GM21529 (cell line): ENCODE measurements at regions not wholly inside any gene's neighbourhood (a gene's known extent, or its start where the extent isn't known, plus 50 kb on each side); places are given as distances from the start of the nearest gene placed in this dataset.
A peak's percentile ranks its signal among the peaks of the same experiment; 100 is the strongest.
"Not testable (repeated sequence)": the region's sequence is repeated elsewhere in the genome, so short reads cannot be mapped to it uniquely, and the experiment has no call there.

Experiments used
- ATAC-seq: cut with Tn5 transposase; IDR thresholded peaks from one replicate; pipeline ENCODE4 v1.9.1; 2021; ENCODE audit not compliant: unreplicated experiment

DNA sequence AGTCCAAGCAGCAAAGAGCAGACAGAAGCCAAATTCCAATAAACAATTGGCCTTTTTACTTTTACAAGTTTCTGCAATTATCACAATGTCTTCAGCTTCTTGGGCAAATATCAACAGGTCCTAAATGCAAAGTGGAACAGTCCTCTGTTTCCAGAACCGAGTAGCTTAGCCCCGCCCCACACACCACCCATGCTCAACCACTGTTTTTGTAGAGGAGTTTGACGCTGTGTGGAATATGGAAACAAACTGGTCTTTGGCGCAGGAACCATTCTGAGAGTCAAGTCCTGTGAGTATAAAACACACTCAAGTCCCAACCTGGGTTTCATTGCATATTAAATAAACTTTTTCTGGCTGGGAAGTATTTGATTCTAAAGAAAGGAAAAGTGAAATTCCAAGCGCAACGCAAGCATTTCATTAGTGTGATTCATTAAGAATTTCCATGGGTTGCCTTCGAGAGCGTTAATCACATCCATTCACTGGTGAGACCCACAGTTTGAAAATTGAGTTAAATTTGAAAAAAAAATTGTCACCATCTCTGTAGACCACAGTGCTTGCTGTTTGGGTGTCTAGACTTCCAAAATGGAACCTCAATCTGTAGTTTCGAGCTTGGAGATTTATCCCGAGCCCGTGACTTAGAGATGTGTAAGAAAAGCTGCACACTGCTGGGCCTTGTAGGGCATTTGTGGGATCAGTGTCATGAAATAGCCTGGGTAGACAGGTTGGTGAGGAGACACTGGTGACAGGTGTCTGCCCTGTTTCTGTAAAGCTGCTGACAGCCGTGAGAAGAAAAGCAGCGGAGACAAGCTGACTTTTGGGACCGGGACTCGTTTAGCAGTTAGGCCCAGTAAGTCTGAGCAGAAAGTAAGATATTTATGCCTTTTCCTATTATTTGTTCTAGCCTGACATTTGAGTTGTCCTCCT lies 96.1 kb downstream of the DAD1 start:
- no peak for ATAC-seq

DNA sequence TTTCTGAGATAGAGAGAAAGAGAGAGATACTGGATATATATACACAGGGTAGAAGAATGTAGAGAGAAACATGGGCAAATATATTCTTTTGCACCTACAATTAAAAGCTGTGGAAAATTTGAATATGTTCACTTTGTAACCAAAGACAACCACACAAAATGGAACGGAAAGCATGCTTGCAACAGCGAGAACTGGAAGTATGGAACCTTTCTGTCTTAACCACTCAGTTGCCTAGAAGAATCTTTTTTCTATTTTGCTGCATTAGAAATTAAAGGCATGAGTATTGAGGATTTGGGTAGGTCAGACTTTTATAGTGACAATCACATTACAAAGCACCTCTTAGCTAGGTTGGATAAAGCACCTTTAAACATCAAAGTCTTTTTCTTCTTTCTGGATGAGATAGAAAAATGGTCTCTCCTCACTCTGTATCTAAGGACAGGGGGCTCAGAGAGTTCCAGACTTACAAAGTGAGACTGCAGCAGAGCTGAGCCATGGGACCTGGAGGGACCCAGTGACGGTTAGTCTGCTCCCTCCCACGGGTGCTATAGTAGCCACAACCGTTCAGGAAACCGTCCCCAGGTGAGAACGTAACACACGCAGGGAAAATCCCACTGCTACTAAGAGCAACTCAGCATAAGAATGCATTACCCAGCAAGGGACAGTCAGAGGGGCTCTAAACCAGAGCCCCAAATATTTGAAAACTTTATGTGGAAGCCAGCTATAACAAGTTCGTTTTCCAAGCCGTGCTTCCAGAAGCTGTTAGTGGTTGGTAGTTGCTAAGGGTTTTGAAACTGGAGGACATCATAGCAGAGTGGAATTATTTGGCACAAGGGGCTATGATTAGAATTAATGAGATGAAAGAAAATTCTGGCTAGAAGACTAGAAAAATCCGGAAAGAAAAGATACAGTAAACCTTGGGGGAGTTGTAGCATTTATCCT lies 97.1 kb downstream of the DAD1 start:
- ATAC-seq = no peak

DNA sequence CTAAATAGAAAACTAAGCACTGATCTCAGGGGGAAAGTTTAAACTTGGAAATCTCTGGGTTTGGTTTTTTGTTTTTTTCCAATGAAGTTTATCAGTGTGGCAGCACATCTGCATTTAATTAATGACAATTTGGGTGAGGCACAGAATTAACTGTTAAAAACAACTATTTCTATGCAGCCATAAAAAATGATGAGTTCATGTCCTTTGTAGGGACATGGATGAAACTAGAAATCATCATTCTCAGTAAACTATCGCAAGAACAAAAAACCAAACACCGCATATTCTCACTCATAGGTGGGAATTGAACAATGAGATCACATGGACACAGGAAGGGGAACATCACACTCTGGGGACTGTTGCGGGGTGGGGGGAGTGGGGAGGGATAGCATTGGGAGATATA lies 98.0 kb downstream of the DAD1 start:
- ATAC-seq = not testable (repeated sequence)

DNA sequence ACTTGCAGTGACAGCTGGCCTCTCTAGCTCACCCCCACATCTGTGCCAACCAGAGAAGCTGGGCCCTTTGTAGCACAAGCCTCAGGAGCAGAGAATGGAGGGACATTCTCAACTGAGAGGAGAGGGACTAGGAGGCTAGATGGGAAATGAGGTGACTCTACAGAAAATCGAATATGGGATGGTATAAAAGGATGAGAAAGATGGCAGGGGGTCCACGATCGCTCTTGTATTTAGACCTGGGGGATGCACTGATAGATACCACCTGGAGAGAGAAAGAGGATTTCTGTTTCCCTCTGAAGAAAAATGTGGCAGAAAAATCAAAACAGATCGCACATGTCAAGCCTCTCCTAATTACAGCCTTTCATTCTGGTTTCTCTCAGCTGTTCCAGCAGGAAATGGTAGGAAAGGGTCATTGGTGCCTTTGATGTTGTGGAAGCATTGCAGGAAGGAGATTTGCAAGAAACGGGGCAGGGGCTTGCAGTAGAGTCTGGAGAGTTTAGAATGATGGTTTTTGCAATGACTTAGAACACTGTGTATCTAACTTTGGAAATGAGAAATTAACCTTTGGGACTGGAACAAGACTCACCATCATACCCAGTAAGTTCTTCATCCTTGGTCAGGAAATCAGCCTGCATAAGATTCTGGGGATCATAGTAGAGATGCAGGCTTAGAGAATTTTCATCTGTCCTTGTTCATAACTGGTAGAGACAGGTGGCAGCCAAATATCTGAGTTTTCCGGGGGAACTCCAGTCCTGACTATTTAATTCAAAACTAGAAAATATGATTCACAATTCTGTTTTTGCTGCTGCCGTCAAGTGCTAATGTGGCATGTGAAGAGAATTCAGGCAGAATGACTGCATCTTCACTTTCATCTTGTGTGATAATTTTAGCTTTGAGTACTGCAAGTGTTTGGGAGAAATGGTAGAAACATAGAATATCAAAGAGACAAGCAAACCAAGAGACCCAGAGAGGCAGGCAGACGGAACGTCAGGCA lies 98.8 kb downstream of the DAD1 start:
- ATAC-seq = no peak

DNA sequence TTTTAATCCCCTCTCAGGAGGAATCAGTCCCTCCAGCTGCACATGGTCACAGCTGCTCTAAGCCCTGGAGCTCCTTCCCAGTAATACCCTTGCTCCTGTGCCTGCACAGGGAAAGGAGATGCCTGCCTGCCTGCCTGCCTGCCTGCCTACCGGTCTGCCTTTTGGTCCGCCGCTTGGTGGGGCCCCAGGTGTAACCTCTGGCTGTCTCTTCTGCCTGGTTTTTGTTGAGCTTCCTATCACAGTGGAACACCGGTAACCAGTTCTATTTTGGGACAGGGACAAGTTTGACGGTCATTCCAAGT lies 99.8 kb downstream of the DAD1 start:
- ATAC-seq = no peak

DNA sequence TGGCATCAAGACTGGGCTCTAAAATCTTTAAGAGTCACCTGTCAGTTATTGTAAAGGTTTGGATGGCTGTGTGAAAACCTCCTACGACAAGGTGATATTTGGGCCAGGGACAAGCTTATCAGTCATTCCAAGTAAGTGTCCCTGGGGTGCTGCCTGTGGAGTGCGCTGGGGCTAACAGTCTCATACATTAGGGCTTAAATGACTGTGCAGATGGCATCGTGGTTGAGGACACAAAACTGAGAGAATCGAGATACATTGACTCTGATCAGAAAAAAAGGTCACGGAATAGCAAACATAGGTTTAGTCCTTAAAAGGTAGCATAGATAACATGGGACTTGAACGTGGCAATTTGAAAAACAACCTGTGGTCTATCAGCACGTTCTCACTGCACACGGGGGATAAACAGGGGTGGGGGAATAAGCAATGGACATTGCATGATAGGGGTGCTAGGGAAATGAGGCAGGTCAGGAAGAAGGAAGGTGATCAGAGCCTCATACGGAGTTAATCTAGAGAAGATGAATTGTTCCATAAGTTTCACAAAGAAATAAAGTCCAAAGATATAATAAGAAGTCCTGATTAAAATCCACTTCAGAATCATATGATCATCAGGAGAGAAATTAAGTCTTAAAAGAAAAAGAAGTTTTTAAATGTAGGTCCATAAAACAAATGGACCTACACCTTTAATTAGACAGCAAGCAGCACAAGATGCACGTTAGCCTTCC lies 100.3 kb downstream of the DAD1 start:
- peak; percentile 28 for ATAC-seq

DNA sequence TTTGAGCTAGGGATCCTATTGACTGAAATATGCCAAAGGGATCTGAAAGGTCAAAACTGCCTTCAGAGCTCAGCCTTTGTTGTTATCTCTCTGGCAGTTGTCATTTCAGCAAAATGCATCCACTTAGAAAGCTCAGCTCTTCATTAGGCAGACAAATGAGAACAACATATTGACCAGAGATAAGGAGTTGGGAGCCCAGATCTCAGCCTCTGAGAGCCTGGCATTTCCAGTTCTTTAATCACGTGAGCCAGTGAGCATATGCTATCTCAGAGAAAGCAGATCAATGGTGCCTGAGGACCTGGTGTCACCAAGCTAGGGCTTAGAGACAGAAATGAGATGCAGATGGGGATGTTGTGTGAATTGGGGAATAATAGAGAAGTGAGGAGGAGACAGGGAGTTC lies 101.1 kb downstream of the DAD1 start:
- ATAC-seq = no peak

DNA sequence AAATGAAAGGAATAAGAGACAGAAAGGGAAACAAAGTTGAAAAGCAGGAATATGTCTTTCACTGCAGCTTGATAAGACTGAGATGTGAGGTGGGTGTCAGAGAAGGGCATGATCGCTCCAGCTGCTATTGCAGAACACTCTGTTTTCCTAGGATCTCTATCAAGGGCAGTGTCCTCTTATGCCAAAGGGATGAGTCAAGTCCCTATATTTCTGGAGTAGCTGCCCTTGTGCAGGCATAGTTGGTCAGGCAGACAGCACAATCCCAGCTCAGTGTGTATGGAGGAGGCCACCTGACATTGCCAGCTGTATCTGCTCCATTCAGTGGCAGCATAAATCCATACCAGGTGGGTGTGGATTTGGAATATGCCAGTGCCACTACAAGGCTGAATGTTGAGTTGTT lies 101.6 kb downstream of the DAD1 start:
- ATAC-seq = no peak

DNA sequence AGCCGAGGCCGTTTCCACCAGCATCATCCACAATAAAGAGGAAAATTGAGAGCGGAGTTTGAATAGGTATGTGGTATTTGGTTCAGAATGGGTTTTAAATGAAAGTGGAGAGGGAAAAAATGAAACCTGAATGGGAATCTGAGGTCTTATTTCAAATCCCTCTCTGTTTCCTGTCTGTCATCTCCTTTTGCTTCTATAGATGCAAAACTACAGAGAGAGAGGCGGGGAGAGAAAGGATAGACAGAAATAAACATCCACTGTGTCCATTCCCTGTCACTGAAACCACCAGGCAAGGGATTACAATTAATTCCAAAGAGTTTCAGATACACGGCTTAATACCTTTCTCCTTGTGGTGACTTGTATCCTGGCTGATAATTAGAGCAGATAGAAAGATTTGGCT lies 102.3 kb downstream of the DAD1 start:
- ATAC-seq = no peak

DNA sequence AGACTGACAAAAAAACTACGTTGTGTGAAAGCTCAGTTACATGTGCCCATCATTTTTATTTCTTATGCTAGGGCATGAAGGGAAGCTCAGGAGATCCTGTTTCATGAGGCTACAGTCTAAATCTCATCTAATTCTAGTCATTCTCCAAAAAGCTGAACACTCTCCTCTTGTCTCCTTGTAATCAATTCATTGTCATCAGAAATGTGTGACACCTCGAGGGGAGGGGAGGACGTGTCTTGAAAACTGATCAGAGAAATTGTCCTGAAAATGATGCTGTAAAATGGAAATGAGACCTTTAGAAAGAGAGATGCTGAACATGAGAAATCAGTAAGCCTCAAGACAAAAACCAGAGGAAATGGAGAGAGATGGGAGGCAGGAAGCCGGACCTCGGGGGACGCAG lies 103.4 kb downstream of the DAD1 start:
- no peak for ATAC-seq

DNA sequence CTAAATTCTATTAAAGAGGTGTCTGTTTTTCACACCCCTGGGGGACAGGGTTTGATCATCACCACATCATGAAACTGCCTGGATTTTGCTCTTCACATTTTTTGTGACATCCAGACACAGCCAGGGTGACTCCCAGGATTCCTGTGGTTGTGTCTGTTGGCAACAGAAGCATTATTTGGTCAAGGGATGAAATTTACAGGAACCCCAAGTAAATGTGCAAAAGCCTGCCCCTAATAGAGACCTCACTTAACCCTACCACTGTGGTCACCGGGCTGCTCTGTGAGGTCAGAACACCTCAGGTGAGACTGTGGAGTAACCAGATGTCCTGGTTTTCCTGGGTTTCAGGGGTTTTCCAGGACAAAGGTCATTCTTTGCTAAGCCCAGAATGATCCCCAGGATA lies 103.8 kb downstream of the DAD1 start:
- no peak for ATAC-seq

DNA sequence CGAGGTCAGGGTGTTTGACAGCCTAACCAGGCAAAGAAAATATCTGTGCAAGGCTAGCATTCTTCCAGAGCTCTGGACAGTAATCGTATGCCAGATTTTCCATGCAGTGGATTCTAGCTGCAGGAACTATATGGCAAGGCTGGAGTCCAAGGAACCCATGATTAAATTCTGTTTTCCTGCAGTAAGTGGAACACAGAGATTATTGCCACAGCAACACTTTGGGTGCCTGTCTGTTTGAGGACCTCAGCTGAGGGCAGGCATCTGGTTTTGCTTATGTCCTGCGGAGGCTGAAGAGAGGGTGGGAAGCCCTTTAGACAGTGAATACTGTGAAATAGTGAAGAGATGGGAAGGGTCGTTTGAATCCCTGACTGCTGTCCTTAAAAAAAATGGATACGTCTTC lies 104.4 kb downstream of the DAD1 start:
- no peak for ATAC-seq

DNA sequence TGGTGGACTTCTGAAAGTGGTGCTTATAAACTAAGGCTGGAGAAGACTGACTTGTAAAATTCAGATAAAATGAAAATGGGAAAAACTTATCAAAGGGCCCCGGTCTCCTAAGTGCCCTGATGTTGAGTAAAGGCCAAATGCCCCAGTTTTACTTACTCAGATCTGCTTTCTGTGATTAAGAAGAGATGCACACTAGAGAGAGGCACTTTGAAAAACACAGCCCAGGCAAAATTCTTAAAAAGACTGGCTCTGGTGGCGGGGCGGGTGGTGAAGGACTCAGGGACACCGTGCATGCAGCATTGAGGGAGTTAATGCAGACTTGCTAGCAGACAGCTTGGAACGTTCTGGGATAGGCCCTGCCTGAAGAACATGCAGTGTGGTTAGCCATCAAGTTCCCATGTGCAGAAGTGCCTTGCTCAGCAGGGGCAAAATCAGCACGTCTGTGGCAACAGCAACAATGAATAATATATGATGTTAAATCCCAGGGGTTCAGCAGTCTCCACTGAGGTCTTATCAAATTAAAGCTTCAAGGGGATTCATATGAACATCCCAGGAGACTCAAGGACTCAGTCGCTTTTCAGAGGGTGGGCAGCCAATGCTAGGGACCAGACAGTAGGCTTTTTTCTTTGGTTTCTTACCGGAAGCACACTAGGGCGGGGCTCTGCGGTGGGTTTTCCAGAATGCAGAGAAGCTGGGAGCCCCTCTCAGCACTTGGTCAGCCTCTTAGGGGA lies 105.0 kb downstream of the DAD1 start:
- ATAC-seq = peak; percentile 38

DNA sequence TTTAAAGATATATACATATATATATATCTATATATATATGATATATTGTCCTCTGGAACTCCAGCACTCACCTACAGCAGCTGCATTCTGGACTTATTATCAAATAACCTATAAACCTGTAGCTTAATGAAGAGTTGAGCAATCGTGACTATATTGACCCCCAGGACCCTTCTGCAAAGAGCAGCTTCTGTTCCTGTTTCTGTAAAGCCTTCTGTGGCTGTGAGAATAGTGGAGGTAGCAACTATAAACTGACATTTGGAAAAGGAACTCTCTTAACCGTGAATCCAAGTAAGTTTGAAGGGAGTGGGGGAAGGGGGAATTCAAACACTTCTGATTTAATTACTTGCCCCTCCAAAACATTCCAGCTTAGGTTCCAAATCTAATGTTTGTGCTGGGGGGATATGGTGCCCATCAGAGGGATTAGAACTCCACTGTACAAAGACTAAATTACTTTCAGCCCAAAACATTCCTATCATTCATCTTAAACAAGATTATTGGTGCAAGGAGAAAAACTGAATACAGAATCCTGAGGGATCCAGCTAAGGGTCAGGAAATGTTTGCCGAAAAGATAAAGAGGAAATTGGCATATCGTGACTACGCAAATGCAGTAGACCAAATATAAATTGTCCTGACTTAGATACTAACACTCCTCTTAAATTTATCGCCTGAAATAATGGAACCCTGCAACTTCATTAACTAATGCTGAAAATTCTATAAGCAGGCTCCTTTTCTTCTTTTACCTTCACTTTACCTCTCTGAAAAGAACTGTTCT lies 106.1 kb downstream of the DAD1 start:
- no peak for ATAC-seq

DNA sequence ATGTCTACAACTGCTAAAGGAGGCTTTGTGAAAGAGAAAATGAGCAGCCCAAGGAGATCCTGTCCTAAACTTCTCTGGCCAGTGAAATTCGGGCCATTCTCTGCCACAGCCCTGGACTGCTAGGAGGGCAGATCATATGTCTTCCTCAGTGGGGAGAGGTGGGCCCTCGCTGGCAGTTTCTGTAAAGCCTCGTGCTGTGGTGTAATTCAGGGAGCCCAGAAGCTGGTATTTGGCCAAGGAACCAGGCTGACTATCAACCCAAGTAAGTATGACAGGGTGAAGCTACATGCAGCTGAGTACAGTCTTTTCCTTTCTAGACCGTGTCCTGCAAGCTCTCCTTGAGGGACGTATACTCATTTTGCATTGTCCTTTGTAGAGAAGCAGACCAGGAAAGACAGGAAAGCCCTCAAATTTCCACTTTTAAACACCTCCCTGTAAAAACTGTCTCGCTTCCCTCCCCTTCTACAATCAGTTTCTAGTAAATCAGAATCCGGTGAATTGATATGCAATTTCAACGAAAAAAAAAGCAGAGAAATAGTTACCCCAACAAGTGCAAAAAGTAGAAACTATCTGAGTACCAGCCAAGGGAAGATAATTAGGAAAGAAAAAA lies 106.8 kb downstream of the DAD1 start:
- no peak for ATAC-seq

DNA sequence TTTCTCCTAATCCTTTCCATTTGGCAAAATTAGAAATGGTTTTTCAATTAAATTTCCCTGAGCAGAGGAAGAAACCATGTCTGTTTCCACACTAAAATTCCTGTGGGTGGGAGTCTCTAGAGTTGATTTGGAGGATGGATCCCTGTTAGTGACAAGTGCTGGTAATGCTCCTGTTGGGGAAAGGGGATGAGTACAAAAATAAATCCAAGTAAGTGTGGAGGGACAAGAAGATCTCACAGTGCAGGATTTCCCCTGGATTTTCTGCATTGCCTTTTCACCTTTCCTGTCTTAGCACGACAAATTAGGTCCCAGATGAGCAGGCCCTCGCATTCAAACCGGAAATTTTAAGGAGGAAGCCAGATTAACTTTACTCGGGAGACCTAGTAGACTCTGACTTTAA lies 107.5 kb downstream of the DAD1 start:
- no peak for ATAC-seq

DNA sequence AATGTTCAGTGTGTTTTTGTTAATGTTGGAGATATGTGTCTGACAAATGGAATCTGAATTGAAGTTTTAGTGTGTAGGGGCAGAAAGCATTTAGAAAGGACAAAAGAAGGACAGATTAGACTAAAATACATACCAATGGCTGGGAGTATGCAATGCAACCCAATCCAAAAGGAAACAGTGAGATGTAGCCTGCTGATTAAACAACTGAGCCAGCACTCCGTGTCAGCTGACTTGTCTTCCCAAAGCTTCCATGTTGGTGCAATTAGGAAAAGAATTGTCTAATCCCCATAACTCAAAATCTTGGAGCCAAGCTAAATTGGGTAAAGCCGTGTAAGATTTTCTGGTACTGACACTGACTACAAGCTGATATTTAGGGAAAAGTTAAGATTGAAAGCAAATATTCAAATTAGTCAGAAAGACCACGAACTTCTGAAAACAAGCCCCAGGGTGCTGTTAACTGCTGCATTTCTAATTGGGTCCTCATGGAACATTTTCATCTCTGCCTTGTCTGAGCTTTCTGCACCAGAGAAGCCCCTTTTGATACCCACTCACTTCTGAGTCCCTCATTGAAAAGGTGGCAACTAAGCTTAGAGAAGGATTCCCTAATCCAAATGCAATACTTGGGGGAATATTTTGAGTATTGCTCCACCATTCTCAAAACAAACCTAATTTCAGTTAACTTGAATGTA lies 109.1 kb downstream of the DAD1 start:
- ATAC-seq = no peak

DNA sequence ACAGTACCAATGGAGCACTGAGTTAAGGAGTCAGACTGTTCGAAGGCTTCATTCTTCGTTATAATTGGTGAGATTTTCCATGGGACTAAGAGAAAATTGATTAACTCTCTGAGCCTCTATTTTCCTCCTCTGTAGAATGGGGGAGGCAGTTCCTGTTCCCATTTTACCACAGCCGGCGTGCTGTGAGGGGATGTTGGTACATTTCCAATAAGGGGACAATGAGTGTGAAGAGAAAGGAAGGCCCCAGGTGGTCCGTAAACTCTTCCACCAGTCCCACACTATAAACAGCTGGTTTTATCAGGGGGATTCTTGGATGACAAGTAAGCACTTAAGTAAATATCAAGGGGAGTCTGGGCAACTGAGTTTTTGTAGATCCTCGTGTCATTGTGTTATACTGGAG lies 109.9 kb downstream of the DAD1 start:
- no peak for ATAC-seq
